ENCODE measurements at regions not wholly inside any gene's neighbourhood (a gene's known extent, or its start where the extent isn't known, plus 50 kb on each side); places are given as distances from the start of the nearest gene placed in this dataset.

DNA sequence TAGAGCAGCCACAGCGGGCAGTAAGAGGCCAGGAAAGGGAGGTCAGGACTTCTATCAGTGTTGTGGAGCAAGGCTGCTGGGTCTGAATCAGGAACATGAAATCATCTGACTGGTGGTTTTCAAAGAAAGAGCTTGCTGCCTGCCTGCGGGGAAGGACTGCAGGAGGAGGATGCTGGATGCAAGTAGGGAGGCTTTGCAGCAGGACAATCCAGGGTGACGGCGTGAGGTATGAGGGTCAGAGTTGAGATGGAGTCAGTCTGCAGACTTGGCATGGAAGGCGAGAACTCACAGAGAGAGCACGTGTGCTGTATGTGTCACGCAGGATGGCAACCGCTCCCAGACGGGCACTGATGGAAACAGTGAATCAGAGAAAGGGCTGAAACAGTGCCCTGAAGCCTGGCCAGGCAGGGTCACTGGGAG lies 59.2 kb upstream of the CD93 start:
- TF ChIP-seq CTCF (IDR thresholded peaks at IDR 0.05; ENCODE audit: low read depth, low read length) (no peak), EZH2phosphoT487 (IDR thresholded peaks at IDR 0.05; ENCODE audit: low read depth) (no peak)
